Spleen (tissue), 11 donors: ENCODE measurements at regions not wholly inside any gene's neighbourhood (a gene's known extent, or its start where the extent isn't known, plus 50 kb on each side); places are given as distances from the start of the nearest gene placed in this dataset.
"Not testable (repeated sequence)": the region's sequence is repeated elsewhere in the genome, so short reads cannot be mapped to it uniquely, and the experiment has no call there.

Experiments
- DNase-seq: peaks from one replicate; pipeline ENCODE4 v3.0.0-alpha.2; 2020
- H3K27ac ChIP-seq, 8 donors: fragments of 200-600 bp; sonication (generic) in 7 of 8; 1 replicate in 4 of 8; 2 replicates in 4 of 8; pipeline versions ENCODE4 v1.5.0 to v1.8.0; 2016 to 2021; ENCODE audit warnings: inconsistent platforms in 4 of 8, mild to moderate bottlenecking in 4 of 8, moderate library complexity in 1 of 8
- H3K27me3 ChIP-seq, 7 donors: fragments of 200-600 bp; sonication (generic) in 6 of 7; replicated peaks in 1 of 7; 1 replicate in 4 of 7; 2 replicates in 3 of 7; pipeline versions ENCODE4 v1.5.0 to v1.8.0; 2016 to 2021; ENCODE audit warnings: inconsistent platforms in 3 of 7, mild to moderate bottlenecking in 1 of 7
- H3K36me3 ChIP-seq, 6 donors: fragments of 200-600 bp; sonication (generic) in 5 of 6; 1 replicate in 4 of 6; 2 replicates in 2 of 6; pipeline versions ENCODE4 v1.5.0 to v1.8.0; 2016 to 2021; ENCODE audit warnings: inconsistent platforms in 2 of 6
- H3K4me1 ChIP-seq, 6 donors: fragments of 200-600 bp; sonication (generic) in 5 of 6; 1 replicate in 3 of 6; 2 replicates in 3 of 6; pipeline versions ENCODE4 v1.5.0 to v1.8.0; 2016 to 2021; ENCODE audit warnings: inconsistent platforms in 3 of 6
- H3K4me3 ChIP-seq, 8 donors: fragments of 200-600 bp; sonication (generic) in 7 of 8; 1 replicate in 4 of 8; 2 replicates in 4 of 8; pipeline versions ENCODE4 v1.5.0 to v1.8.0; 2016 to 2021; ENCODE audit warnings: inconsistent platforms in 4 of 8, mild to moderate bottlenecking in 4 of 8, moderate library complexity in 2 of 8
- H3K9me3 ChIP-seq, 8 donors: fragments of 200-600 bp; sonication (generic) in 7 of 8; 1 replicate in 4 of 8; 2 replicates in 4 of 8; pipeline versions ENCODE4 v1.5.0 to v1.8.0; 2016 to 2021; ENCODE audit warnings: inconsistent platforms in 4 of 8
- POLR2A ChIP-seq, 3 donors: fragments of 450-650 bp; IDR thresholded peaks; one replicate each; pipeline ENCODE4 v1.5.1; 2017; ENCODE audit warnings: antibody characterized with exemption in 3 of 3, mild to moderate bottlenecking in 1 of 3
- POLR2AphosphoS5 ChIP-seq, 3 donors: sonication (generic); formaldehyde crosslinking; IDR thresholded peaks; one replicate each; pipeline ENCODE4 v1.5.1; 2017; ENCODE audit warnings: antibody characterized with exemption in 3 of 3
- WGBS, 5 donors: extraction: QIAGEN DNeasy Blood & Tissue Kit in 3 of 5; methylation state at CpG; one replicate each; pipeline versions ENCODE4 v1.1.5 to v1.1.7; 2013 to 2018; 5-methylcytosine and 5-hydroxymethylcytosine counted together
- intact Hi-C: fragments of 100-400 bp; cut with DNase I; formaldehyde crosslinking; loops from one replicate; pipeline ENCODE4 v1.15.0; 2023; ENCODE audit warnings: low total_unique reads
- TF ChIP-seq, protein P1 (sequence below), 11 experiments: fragments of 200-600 bp in 7 of 11; fragments of 450-650 bp in 4 of 11; sonication (generic) in 4 of 11; IDR thresholded peaks in 8 of 11; conservative IDR thresholded peaks in 3 of 11; 1 replicate in 7 of 11; 2 replicates in 4 of 11; pipeline versions ENCODE4 v1.4.0 to v1.8.0; 2016 to 2021; ENCODE audit warnings: antibody characterized with exemption in 11 of 11, inconsistent platforms in 4 of 11, mild to moderate bottlenecking in 1 of 11
- donor health status: healthy with polysubstance abuse.
- donor health status: DM: no; HTN: no; CAD: no; lungs with moderate emphysema.
- donor health status: DM: no; HTN: no; CAD: no.
- donor health status: Bipolar disorder and iron deficiency.
- donor health status: healthy.
- donor health status: DM: no; HTN: no; CAD: no.
- donor health status: DM: yes; HTN: yes; CAD: no.

DNA sequence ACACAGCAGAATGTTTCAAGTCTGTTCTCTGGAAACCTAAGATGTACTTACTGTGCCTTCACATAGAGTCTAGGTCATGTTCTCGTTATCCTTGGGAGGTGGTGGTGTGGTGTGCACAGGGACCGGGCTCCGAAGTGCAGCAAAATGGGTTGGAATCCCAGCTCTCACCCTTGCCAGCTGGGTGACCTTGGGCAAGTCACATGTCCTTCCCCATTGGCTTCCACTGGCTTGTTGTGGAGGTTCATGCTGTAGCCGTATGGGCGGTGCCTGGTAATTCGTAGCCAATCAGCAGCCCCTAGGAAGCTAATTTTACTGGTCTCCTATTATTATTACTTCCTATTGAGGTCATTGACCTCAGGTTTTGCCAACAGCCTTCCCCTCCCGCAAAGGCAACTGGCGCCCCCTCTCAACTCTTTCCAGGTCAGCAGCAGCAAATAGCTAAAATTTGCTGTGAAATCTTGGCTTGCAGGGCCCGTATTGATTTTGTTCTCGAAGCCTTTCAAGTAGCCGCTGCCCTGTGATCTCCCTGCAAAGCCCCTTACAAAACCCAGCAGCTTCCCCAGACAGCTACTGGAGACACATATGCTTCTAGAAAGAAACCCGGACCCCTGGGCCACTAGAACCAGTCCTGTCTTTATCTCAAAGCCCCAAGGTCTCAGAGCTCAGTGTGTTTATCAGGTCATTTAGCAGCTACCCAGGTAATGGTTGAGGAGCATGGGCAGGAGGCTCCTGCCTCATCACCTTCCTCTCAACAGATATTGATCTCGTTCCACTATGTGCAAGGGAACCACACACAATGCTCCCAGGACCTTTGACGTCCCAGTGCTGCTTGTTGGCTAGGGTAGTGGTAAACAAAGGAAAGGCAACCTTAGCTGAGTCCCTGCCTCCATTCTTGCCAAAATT is 66.5 kb upstream of the SLC1A4 start:
- no peak for DNase-seq
- WGBS, 5 donors = 86 to 95% (median 89%) methylated on average over 14 of the region's 14 CpGs

DNA sequence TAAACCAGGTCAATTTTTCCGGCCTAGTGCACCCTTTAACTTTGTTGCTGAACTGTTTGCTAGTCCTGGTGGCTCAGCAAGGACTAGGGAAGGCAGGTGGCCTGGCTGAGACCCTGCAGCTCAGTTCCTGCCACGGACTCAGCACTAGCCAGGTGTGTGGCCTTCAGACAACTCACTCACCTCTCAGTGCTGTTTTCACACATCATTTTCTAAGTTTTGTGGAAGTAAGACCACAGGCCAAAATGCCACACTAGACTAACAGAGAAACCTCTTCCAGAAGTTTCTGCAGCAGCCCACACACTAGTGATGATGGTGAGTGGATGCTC is 65.9 kb upstream of the SLC1A4 start:
- H3K27me3 ChIP-seq = no peaks in the 10 kb centered on the region

More for the DNA sequence above, 66.5 kb upstream of the SLC1A4 start:
- Histone ChIP-seq H3K27me3 (no peaks in the 10 kb centered on the region), H3K4me3 (no peak overlapping the region), H3K36me3 (peaks cover 0 to 8% (median 0%) of the 10 kb centered on the region in 6 donors), H3K4me1 (peaks cover 8 to 54% (median 15%) of the 10 kb centered on the region in 6 donors), H3K27ac (peak overlapping the region in 1 of 8 donors; percentile 48), H3K9me3 (peaks cover 0 to 12% (median 2%) of the 10 kb centered on the region in 8 donors)
- TF ChIP-seq POLR2AphosphoS5 (IDR thresholded peaks at IDR 0.05) (no peak), POLR2A (IDR thresholded peaks at IDR 0.05) (no peak)
- TF ChIP-seq, protein P1, sequence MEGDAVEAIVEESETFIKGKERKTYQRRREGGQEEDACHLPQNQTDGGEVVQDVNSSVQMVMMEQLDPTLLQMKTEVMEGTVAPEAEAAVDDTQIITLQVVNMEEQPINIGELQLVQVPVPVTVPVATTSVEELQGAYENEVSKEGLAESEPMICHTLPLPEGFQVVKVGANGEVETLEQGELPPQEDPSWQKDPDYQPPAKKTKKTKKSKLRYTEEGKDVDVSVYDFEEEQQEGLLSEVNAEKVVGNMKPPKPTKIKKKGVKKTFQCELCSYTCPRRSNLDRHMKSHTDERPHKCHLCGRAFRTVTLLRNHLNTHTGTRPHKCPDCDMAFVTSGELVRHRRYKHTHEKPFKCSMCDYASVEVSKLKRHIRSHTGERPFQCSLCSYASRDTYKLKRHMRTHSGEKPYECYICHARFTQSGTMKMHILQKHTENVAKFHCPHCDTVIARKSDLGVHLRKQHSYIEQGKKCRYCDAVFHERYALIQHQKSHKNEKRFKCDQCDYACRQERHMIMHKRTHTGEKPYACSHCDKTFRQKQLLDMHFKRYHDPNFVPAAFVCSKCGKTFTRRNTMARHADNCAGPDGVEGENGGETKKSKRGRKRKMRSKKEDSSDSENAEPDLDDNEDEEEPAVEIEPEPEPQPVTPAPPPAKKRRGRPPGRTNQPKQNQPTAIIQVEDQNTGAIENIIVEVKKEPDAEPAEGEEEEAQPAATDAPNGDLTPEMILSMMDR (IDR thresholded peaks at IDR 0.05 in 8 of 11, conservative IDR thresholded peaks at IDR 0.05 in 3 of 11) = no peak
- intact Hi-C loops = no loop called here

DNA sequence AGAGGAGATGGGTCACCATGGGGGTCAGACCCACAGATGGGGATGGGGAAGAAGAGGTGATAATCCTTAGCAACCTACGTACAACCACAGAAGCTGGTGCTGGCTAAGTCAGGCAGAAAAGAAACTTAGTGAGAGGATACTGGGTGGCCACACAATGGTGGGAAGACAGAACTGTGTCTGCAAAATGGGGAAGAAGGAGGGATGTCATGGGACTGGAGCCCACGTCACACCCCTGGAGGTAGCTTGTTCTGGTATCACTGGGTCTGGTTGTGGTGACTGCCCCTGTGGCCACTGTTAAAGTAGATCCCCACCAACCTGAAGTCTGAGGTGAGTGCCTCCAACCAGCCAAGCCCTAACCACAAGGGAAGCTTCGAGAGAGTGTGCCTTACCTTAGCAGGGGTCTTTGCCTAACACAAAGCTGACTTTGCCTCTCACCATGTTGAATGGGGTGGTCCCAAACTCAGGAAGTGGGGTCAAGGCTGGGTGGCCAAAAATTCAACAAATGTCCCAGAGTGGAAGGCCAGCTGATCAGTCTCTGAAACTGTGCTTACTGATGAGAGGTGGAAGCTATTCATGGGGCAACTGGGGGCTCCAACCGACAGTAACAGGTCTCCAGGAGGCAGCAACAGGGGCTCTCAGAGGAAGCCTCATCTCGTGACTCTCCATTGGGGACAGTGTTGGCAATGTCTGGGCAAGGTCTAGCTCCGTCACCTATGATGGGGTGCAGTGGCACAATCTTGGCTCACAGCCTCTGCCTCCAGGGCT is 64.8 kb upstream of the SLC1A4 start:
- Histone ChIP-seq H3K27ac (peak overlapping the region in 1 of 8 donors; percentile 48), H3K9me3 (peaks cover 0 to 12% (median 2%) of the 10 kb centered on the region in 8 donors), H3K4me3 (no peak overlapping the region), H3K36me3 (peaks cover 0 to 8% (median 0%) of the 10 kb centered on the region in 6 donors), H3K4me1 (peaks cover 0 to 51% (median 7%) of the 10 kb centered on the region in 6 donors), H3K27me3 (no peaks in the 10 kb centered on the region)
- DNase-seq = no peak
- intact Hi-C loops = no loop called here
- TF ChIP-seq POLR2AphosphoS5 (IDR thresholded peaks at IDR 0.05) = no peak
- TF ChIP-seq POLR2A (IDR thresholded peaks at IDR 0.05) = no peak
- TF ChIP-seq, protein P1 (IDR thresholded peaks at IDR 0.05 in 8 of 11, conservative IDR thresholded peaks at IDR 0.05 in 3 of 11) = no peak
- WGBS, 5 donors = 80 to 90% (median 83%) methylated on average over 6 of the region's 6 CpGs

More for the DNA sequence above, 65.9 kb upstream of the SLC1A4 start:
- Histone ChIP-seq H3K27ac (peak overlapping the region in 1 of 8 donors; percentile 48), H3K36me3 (peaks cover 0 to 8% (median 0%) of the 10 kb centered on the region in 6 donors), H3K9me3 (peaks cover 0 to 12% (median 2%) of the 10 kb centered on the region in 8 donors), H3K4me1 (peaks cover 5 to 51% (median 11%) of the 10 kb centered on the region in 6 donors), H3K4me3 (no peak overlapping the region)
- no peak for DNase-seq
- no peak for TF ChIP-seq POLR2A (IDR thresholded peaks at IDR 0.05)
- TF ChIP-seq, protein P1 (IDR thresholded peaks at IDR 0.05 in 8 of 11, conservative IDR thresholded peaks at IDR 0.05 in 3 of 11) = no peak
- intact Hi-C loops = no loop called here
- WGBS, 5 donors = 74 to 85% (median 82%) methylated on average over 2 of the region's 2 CpGs

DNA sequence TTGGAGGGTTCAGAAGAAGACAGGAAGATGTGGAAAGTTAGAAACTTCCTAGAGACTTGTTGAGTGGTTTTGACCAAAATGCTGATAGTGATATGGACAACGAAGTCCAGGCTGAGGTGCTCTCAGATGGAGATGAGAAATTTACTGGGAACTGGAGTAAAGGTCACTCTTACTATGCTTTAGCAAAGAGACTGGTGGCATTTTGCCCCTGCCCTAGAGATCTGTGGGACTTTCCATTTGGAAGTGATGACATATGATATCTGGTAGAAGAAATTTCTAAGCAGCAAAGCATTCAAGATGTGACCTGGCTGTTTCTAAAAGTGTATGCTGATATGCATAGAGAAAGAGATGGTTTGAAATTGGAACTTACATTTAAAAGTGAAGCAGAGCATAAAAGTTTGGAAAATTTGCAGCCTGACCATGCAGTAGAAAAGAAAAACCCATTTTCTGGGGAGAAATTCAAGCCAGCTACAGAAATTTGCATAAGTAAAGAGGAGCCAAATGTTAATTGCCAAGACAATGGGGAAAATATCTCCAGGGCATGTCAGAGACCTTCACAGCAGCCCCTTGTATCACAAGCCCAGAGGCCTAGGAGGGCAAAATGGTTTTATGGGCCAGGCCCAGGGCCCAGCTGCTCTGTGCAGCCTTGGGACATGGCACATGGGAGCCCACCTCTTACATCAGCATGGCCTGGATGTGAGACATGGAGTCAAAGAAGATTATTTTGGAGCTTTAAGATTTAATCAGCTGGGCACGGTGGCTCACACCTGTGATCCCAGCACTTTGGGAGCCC is 63.1 kb upstream of the SLC1A4 start:
- H3K4me3 ChIP-seq, H3K27ac ChIP-seq, H3K36me3 ChIP-seq, DNase-seq, intact Hi-C loops, H3K27me3 ChIP-seq: not testable (repeated sequence)
- WGBS, 5 donors = 70 to 99% (median 85%) methylated on average over 2 of the region's 2 CpGs
- Histone ChIP-seq H3K9me3 (peaks cover 0 to 12% (median 2%) of the 10 kb centered on the region in 8 donors), H3K4me1 (peaks cover 0 to 63% (median 11%) of the 10 kb centered on the region in 6 donors)
